C4-2B (cell line): ENCODE measurements at regions not wholly inside any gene's neighbourhood (a gene's known extent, or its start where the extent isn't known, plus 50 kb on each side); places are given as distances from the start of the nearest gene placed in this dataset.
"Not testable (repeated sequence)": the region's sequence is repeated elsewhere in the genome, so short reads cannot be mapped to it uniquely, and the experiment has no call there.

Experiments
- H3K27ac ChIP-seq: fragments of 450-650 bp; 2 replicates; pipeline ENCODE4 v1.5.1; 2017
- CTCF ChIP-seq: fragments of 450-650 bp; conservative IDR thresholded peaks from 2 replicates; pipeline ENCODE4 v1.5.1; 2017; ENCODE audit warnings: mild to moderate bottlenecking
- ZFX ChIP-seq: fragments of 450-650 bp; IDR thresholded peaks from 2 replicates; pipeline ENCODE4 v1.6.1; 2017

- H3K27ac ChIP-seq = no peak overlapping the region
- TF ChIP-seq CTCF = no peak
- no peak for TF ChIP-seq ZFX
Observed at GRCh38 chr4:14340321-14340720, 662.0 kb upstream of the CPEB2 start.

- TF ChIP-seq CTCF = no peak
- no peak for TF ChIP-seq ZFX
- no peak overlapping the region for H3K27ac ChIP-seq
Observed at GRCh38 chr4:14343961-14344360, 658.3 kb upstream of the CPEB2 start.

- TF ChIP-seq CTCF (no peak), ZFX (no peak)
- no peak overlapping the region for H3K27ac ChIP-seq
Observed at GRCh38 chr4:14345356-14345775, 656.9 kb upstream of the CPEB2 start.

- no peak for TF ChIP-seq ZFX
- no peak for TF ChIP-seq CTCF
- no peak overlapping the region for H3K27ac ChIP-seq
Observed at GRCh38 chr4:14347526-14347925, 654.8 kb upstream of the CPEB2 start.

- no peak for TF ChIP-seq ZFX
- no peak for TF ChIP-seq CTCF
- H3K27ac ChIP-seq = no peak overlapping the region
Observed at GRCh38 chr4:14348506-14348905, 653.8 kb upstream of the CPEB2 start.

GRCh38 chr4:14358544-14359160, 643.6 kb upstream of the CPEB2 start:
- not testable (repeated sequence) for H3K27ac ChIP-seq

GRCh38 chr4:14359991-14360390, 642.3 kb upstream of the CPEB2 start:
- no peak for TF ChIP-seq ZFX
- no peak for TF ChIP-seq CTCF
- H3K27ac ChIP-seq = no peak overlapping the region

GRCh38 chr4:14361084-14361483, 641.2 kb upstream of the CPEB2 start:
- TF ChIP-seq ZFX (no peak), CTCF (no peak)
- no peak overlapping the region for H3K27ac ChIP-seq
